Gastroesophageal sphincter (tissue), 4 donors: ENCODE measurements at regions not wholly inside any gene's neighbourhood (a gene's known extent, or its start where the extent isn't known, plus 50 kb on each side); places are given as distances from the start of the nearest gene placed in this dataset.

Experiments used
- ATAC-seq: fragments of 150-250 bp; one replicate; pipeline ENCODE4 v1.9.1; 2016; ENCODE audit warnings: mild to moderate bottlenecking, moderate library complexity
- H3K27ac ChIP-seq, 4 donors: fragments of 200-600 bp; sonication (generic) in 3 of 4; 1 replicate in 3 of 4; 2 replicates in 1 of 4; pipeline ENCODE4 v1.5.1; 2016 to 2019
- H3K27me3 ChIP-seq: fragments of 200-600 bp; sonication (generic); one replicate; pipeline ENCODE4 v1.5.1; 2019
- H3K36me3 ChIP-seq, 2 donors: fragments of 200-600 bp; sonication (generic); one replicate each; pipeline ENCODE4 v1.5.1; 2019; ENCODE audit warnings: control low read depth in 1 of 2
- H3K4me1 ChIP-seq, 3 donors: fragments of 200-600 bp; sonication (generic); 1 replicate in 2 of 3; 2 replicates in 1 of 3; pipeline ENCODE4 v1.5.1; 2016 to 2019; ENCODE audit warnings: control low read depth in 2 of 3
- H3K4me3 ChIP-seq, 2 donors: fragments of 200-600 bp; sonication (generic); one replicate each; pipeline ENCODE4 v1.5.1; 2019; ENCODE audit warnings: mild to moderate bottlenecking in 1 of 2, moderate library complexity in 1 of 2
- H3K9me3 ChIP-seq, 3 donors: fragments of 200-600 bp; sonication (generic); one replicate each; pipeline ENCODE4 v1.5.1; 2017 to 2019; ENCODE audit warnings: control low read depth in 2 of 3
- EP300 ChIP-seq: sonication (generic); formaldehyde crosslinking; IDR thresholded peaks from one replicate; pipeline ENCODE4 v1.6.1; 2017; ENCODE audit warnings: antibody characterized with exemption, mild to moderate bottlenecking
- POLR2A ChIP-seq, 2 donors: fragments of 450-650 bp; IDR thresholded peaks; one replicate each; pipeline ENCODE4 v1.6.1; 2017; ENCODE audit warnings: antibody characterized with exemption in 2 of 2, mild to moderate bottlenecking in 2 of 2, moderate library complexity in 1 of 2
- POLR2AphosphoS5 ChIP-seq: sonication (generic); formaldehyde crosslinking; IDR thresholded peaks from one replicate; pipeline ENCODE4 v1.6.1; 2017; ENCODE audit warnings: antibody characterized with exemption
- WGBS, 2 donors: methylation state at CpG; one replicate each; pipeline ENCODE4 v1.1.5; 2018; ENCODE audit warnings: low coverage in 1 of 2; 5-methylcytosine and 5-hydroxymethylcytosine counted together
- TF ChIP-seq, protein P1 (sequence below), 4 experiments: fragments of 200-600 bp in 2 of 4; fragments of 450-650 bp in 2 of 4; sonication (generic) in 1 of 4; IDR thresholded peaks; one replicate each; pipeline ENCODE4 v1.5.1; 2017 to 2019; ENCODE audit warnings: antibody characterized with exemption in 4 of 4, mild to moderate bottlenecking in 2 of 4, moderate library complexity in 2 of 4

DNA sequence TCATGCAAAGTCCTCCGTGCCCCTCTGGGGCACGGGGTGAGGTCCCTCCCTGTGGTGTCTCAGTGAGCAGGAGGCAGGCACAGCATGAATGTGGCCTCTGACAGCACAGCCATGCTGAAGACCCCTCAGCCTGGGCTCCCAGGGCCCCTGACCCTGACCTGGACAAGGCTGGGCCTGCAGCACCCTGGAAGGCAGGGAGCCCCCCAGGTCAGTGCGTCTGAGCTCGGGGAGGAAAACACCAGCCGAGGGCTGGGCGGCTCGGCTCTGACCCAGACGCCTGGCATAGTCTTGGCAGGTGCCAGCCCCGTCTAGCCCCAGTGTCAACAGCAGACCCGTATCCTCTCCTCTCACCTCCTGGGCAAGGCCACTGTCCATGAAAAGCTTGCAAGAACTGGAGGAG lies 1276.6 kb downstream of the BRD1 start:
- Histone ChIP-seq H3K4me1 (no peaks in the 10 kb centered on the region), H3K27me3 (peaks cover 70% of the 10 kb centered on the region), H3K4me3 (no peak overlapping the region), H3K27ac (no peak overlapping the region), H3K9me3 (no peaks in the 10 kb centered on the region), H3K36me3 (no peaks in the 10 kb centered on the region)
- no peak for TF ChIP-seq EP300
- TF ChIP-seq, protein P1, sequence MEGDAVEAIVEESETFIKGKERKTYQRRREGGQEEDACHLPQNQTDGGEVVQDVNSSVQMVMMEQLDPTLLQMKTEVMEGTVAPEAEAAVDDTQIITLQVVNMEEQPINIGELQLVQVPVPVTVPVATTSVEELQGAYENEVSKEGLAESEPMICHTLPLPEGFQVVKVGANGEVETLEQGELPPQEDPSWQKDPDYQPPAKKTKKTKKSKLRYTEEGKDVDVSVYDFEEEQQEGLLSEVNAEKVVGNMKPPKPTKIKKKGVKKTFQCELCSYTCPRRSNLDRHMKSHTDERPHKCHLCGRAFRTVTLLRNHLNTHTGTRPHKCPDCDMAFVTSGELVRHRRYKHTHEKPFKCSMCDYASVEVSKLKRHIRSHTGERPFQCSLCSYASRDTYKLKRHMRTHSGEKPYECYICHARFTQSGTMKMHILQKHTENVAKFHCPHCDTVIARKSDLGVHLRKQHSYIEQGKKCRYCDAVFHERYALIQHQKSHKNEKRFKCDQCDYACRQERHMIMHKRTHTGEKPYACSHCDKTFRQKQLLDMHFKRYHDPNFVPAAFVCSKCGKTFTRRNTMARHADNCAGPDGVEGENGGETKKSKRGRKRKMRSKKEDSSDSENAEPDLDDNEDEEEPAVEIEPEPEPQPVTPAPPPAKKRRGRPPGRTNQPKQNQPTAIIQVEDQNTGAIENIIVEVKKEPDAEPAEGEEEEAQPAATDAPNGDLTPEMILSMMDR (IDR thresholded peaks at IDR 0.05): no peak
- WGBS, 2 donors: 75% methylated on average over 2 of the region's 10 CpGs; no CpG with 5 or more reads in 1 of the 2 donors
- ATAC-seq: no peak

DNA sequence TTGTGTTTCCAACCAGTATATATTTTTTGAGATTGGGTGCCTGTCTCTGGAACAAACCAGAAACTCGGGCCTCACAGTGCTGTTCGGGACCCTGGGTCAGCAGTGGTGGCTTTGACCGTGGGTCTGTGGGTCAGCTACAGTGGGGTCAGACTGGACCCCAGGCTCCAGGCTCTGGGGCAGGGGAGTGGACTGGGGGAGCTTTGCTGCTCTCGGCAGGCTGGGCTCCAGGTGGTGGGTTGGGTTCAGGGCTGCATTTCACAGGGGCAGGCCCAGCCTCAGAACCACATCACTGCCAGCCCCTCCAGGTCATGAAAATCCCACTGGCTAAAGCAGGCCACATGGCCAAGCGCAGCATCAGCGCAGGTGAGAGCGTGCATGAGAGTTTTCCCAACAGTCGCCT lies 1279.3 kb downstream of the BRD1 start:
- ATAC-seq: no peak
- Histone ChIP-seq H3K36me3 (no peaks in the 10 kb centered on the region), H3K4me1 (no peaks in the 10 kb centered on the region), H3K27ac (no peak overlapping the region), H3K4me3 (no peak overlapping the region), H3K27me3 (peaks cover 73% of the 10 kb centered on the region), H3K9me3 (no peaks in the 10 kb centered on the region)
- WGBS, 2 donors: 100% methylated on average over 3 of the region's 8 CpGs; no CpG with 5 or more reads in 1 of the 2 donors
- TF ChIP-seq POLR2A (IDR thresholded peaks at IDR 0.05) (no peak), POLR2AphosphoS5 (no peak), EP300 (no peak)
- TF ChIP-seq, protein P1 (IDR thresholded peaks at IDR 0.05): no peak

DNA sequence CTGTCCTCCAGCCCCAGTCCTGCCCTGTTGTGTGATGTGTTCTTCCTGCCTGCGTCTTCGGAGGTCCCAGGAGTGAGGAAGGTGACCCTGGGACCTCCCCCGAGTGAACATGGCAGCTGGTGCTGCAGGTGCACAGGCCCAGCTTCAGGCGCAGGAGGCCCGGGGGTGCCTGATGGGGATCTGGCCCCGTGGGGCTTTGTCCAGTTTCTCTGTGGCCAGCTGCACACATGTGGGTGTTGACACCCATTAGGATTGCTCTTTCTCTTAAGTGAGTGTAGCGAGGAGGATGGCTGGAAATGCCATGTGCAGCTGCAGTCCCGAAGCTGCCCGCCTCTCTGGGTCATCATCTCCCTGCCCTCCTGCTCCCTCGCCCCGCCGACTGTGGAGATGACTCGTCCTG lies 1279.7 kb downstream of the BRD1 start:
- 100% methylated on average over 1 of the region's 13 CpGs; no CpG with 5 or more reads in 1 of the 2 donors for WGBS, 2 donors
- TF ChIP-seq EP300 (no peak), POLR2AphosphoS5 (no peak), POLR2A (IDR thresholded peaks at IDR 0.05) (no peak)
- TF ChIP-seq, protein P1 (IDR thresholded peaks at IDR 0.05): no peak
- Histone ChIP-seq H3K4me1 (no peaks in the 10 kb centered on the region), H3K9me3 (no peaks in the 10 kb centered on the region), H3K36me3 (no peaks in the 10 kb centered on the region), H3K27me3 (peaks cover 69% of the 10 kb centered on the region), H3K27ac (no peak overlapping the region), H3K4me3 (no peak overlapping the region)
- no peak for ATAC-seq

DNA sequence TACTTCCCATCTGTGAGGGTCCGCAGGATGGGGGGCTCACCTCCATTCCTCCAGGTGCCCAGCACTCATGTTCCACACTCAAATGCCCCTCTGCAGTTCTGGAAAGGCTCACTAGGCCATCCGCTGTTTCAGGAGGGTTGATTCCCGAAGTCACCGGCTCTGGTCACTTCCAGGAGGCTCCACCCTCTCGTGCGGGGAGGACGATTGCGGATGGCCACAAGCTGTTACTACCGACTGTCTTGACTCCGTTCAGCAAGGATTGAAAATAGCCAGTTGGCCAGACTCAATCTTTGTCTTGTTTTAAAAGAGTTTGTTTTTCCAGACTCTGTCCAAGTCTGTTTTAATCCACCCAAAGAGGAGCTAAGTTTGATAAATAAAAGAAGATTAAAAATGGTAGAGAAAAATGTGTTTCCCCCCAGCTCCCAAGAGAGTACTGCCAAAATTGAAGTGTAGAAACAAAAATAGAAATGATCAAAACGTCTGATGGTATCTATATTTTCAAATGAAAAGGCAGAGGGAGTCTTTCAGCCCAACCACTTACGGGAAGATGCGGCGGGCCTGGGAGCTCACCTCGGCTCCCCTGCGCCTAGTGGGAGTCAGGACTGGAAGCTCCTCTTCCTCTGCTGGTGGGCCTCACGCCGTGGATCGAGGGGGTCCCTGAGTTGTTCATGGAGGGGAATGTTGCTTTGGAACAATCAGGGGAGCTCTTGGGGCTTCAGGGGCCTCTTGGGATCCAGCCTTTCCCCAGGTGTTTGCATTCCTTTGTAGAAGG lies 1280.8 kb downstream of the BRD1 start:
- Histone ChIP-seq H3K4me1 (no peaks in the 10 kb centered on the region), H3K4me3 (no peak overlapping the region), H3K9me3 (no peaks in the 10 kb centered on the region), H3K27me3 (peaks cover 58% of the 10 kb centered on the region), H3K27ac (no peak overlapping the region), H3K36me3 (no peaks in the 10 kb centered on the region)
- 10 to 49% methylated on average over 2 to 10 of the region's 19 CpGs for WGBS, 2 donors
- TF ChIP-seq EP300: no peak
- TF ChIP-seq, protein P1 (IDR thresholded peaks at IDR 0.05): no peak
- TF ChIP-seq POLR2AphosphoS5: no peak
- no peak for TF ChIP-seq POLR2A (IDR thresholded peaks at IDR 0.05)
- ATAC-seq: no peak

DNA sequence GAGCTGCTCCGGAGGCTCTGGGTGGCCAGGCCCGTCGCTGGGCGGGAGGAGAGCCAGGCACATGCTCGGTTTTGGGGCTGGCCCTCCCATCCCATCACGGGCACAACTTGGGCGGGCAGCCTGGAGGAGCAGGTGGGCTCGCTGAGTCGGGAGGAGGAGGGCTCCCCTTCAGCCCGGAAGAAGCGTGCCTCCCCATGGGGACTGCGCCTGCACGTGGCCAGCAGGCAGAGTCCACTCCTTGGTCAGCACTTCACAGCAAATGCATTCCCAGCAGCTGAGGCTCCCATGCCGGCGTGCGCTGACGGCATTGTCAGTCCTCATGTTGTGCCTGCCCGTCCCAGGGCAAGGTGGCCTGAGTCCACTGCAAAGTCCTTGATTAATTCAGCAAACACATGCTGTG lies 1281.7 kb downstream of the BRD1 start:
- no peaks in the 10 kb centered on the region for H3K9me3 ChIP-seq
- ATAC-seq: no peak
- H3K27me3 ChIP-seq: peaks cover 57% of the 10 kb centered on the region
- H3K4me3 ChIP-seq: no peak overlapping the region
- no peaks in the 10 kb centered on the region for H3K4me1 ChIP-seq
- no peaks in the 10 kb centered on the region for H3K36me3 ChIP-seq
- H3K27ac ChIP-seq: no peak overlapping the region
- TF ChIP-seq POLR2A (IDR thresholded peaks at IDR 0.05): no peak
- TF ChIP-seq, protein P1 (IDR thresholded peaks at IDR 0.05): no peak
- no peak for TF ChIP-seq POLR2AphosphoS5
- no peak for TF ChIP-seq EP300
- no CpG with 5 or more reads among the region's 18 CpGs for WGBS, 2 donors
